HG03196 (cell line): ENCODE measurements at regions not wholly inside any gene's neighbourhood (a gene's known extent, or its start where the extent isn't known, plus 50 kb on each side); places are given as distances from the start of the nearest gene placed in this dataset.
"Not testable (repeated sequence)": the region's sequence is repeated elsewhere in the genome, so short reads cannot be mapped to it uniquely, and the experiment has no call there.

Source experiments
- ATAC-seq: cut with Tn5 transposase; IDR thresholded peaks from one replicate; pipeline ENCODE4 v1.9.1; 2021; ENCODE audit not compliant: unreplicated experiment

- no peak for ATAC-seq
These were observed 55.5 kb downstream of the TPBG start for GRCh38 chr6:82419132-82419581.

GRCh38 chr6:82419859-82420258, 56.2 kb downstream of the TPBG start:
- no peak for ATAC-seq

GRCh38 chr6:82430611-82431010, 67.0 kb downstream of the TPBG start:
- no peak for ATAC-seq

GRCh38 chr6:82436740-82437139, 73.1 kb downstream of the TPBG start:
- no peak for ATAC-seq

- ATAC-seq, result no peak
These were observed 74.1 kb downstream of the TPBG start for GRCh38 chr6:82437701-82438100.

GRCh38 chr6:82441047-82441855, 77.6 kb downstream of the TPBG start:
- no peak for ATAC-seq

GRCh38 chr6:82442061-82442719, 78.6 kb downstream of the TPBG start:
- ATAC-seq, result no peak

GRCh38 chr6:82458147-82458546, 94.5 kb downstream of the TPBG start:
- ATAC-seq, result no peak

GRCh38 chr6:82458705-82459104, 95.1 kb downstream of the TPBG start:
- no peak for ATAC-seq

GRCh38 chr6:82461536-82461935, 97.9 kb downstream of the TPBG start:
- no peak for ATAC-seq

GRCh38 chr6:82467338-82467737, 103.7 kb downstream of the TPBG start:
- no peak for ATAC-seq

GRCh38 chr6:82470123-82470522, 106.5 kb downstream of the TPBG start:
- not testable (repeated sequence) for ATAC-seq

GRCh38 chr6:82475106-82475505, 111.5 kb downstream of the TPBG start:
- not testable (repeated sequence) for ATAC-seq

- no peak for ATAC-seq
These were observed 120.4 kb downstream of the TPBG start for GRCh38 chr6:82484001-82484400.

- no peak for ATAC-seq
These were observed 121.4 kb downstream of the TPBG start for GRCh38 chr6:82484737-82485626.

- ATAC-seq, result no peak
These were observed 124.3 kb downstream of the TPBG start for GRCh38 chr6:82487895-82488294.

- no peak for ATAC-seq
These were observed 124.8 kb downstream of the TPBG start for GRCh38 chr6:82488403-82488802.

- no peak for ATAC-seq
These were observed 128.5 kb downstream of the TPBG start for GRCh38 chr6:82492134-82492533.

- ATAC-seq, result no peak
These were observed 129.8 kb downstream of the TPBG start for GRCh38 chr6:82493467-82493866.

GRCh38 chr6:82494367-82494766, 130.8 kb downstream of the TPBG start:
- no peak for ATAC-seq

- not testable (repeated sequence) for ATAC-seq
These were observed 138.3 kb downstream of the TPBG start for GRCh38 chr6:82501901-82502300.
